GM18517 (cell line): ENCODE measurements at regions not wholly inside any gene's neighbourhood (a gene's known extent, or its start where the extent isn't known, plus 50 kb on each side); places are given as distances from the start of the nearest gene placed in this dataset.

Experiments
- ATAC-seq: cut with Tn5 transposase; IDR thresholded peaks from one replicate; pipeline ENCODE4 v1.9.1; 2021; ENCODE audit warnings: mild to moderate bottlenecking, moderate library complexity; ENCODE audit not compliant: unreplicated experiment

- no peak for ATAC-seq
Measured at GRCh38 chr20:52746190-52746589, 226.0 kb upstream of the TSHZ2 start.

DNA sequence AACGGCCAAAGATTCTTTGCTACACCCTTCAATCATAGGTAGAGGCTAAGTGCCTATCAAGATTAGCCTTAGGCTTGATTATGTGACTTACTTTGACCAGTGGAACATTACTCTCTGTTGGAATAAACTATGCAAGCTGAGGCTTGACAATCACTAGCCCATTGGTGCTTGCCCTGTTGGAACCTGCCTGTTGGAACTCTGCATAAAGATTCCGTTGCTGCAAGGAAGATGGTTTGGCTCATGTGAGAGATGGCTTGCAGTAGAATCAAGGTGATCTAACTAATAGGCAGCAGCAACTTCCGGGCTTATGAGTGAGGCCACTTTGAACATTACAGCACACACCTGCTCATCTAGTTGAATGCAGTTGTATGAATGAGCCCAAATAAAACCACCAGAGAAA is 227.7 kb upstream of the TSHZ2 start:
- ATAC-seq: no peak

- ATAC-seq: no peak
Measured at GRCh38 chr20:52738081-52738480, 234.1 kb upstream of the TSHZ2 start.

DNA sequence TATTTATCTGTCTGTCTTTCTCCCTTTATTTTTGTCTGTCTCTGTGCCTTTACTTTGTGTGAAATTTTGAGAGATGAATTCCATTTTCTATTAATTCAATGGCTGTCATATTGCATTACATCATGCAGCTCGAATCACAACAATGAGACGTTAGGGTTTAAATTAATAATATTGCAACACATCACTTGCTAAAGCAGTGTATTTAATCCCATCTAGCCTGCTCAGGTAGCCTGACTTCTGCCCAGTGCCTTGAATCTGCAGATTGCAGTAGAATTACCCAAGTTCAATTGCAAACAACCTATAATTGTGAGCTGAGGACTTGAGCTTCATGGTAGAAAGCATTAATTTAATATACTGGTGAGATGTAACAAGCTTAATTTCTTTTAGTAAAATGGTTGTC is 235.7 kb upstream of the TSHZ2 start:
- ATAC-seq: no peak

DNA sequence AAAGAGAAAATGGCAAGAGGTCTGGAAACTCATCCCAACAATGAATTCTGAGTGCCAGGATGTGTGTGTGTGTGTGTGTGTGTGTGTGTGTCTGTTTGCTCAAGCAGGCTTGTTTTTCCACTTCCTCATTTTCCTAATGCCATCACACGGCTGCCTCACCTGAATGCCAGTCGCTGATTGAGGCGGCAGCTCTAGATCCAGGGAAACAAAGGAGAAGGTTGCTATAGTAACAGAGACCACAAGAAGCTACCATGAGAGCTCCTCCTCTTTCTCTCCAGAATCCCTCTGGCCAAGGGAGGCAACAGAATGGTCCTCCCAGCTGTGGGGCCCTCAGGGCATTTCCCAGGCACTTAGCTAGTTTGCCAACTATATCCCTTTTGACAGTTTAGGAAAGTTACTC is 241.1 kb upstream of the TSHZ2 start:
- no peak for ATAC-seq

- ATAC-seq: no peak
Measured at GRCh38 chr20:52727740-52728456, 244.3 kb upstream of the TSHZ2 start.

DNA sequence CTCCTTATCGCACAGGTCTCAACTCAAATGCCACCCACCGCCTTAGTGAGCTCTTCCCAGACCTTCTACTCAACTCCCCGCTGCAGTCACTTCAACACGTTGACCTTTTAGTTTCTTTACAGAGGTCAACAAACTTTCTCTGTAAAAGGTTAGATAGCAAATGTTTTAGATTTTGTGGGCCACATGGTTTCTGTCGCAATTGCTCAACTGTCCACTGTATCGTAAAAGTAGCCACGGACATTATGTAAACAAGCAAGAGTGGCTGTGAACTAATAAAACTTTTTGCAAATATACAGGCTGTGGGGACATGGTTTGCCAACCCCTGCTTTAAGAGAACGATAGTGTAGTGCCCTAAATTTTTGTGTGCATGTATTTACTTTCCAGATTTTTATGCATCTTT is 247.6 kb upstream of the TSHZ2 start:
- no peak for ATAC-seq

DNA sequence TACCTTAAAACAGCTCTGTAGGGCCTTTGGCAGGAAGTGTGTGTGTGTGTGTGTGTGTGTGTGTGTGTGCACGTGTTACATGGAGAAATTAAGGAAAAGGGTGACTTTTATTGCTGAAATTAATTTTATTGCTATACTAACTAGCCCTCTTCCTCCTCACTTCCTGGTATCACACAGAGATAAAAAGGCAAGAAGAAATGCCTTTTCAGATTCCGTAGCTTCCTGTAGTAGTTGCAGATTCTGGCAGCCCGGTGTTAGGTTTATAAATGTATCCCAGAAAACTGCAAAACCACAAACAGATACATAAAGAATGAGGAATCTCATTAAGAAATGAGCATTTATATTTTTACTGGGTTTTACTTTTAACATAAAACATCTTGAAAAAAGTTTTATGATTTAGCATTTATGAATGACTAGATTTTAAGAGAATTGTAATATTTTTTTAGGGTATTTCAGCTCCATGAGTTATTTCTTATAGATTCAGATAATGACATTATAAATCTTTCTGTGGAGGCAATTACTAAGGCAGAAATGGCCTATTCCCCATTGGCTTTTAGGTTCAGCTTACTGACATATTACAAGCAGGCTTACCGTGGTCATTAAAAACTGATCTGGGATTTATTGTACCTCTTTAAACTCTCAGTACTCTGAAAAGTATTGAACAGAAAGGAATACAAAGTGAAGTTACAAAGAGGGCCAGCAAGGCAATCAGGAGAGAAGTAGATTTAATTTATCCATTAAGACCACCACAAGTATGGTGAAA is 249.1 kb upstream of the TSHZ2 start:
- no peak for ATAC-seq

DNA sequence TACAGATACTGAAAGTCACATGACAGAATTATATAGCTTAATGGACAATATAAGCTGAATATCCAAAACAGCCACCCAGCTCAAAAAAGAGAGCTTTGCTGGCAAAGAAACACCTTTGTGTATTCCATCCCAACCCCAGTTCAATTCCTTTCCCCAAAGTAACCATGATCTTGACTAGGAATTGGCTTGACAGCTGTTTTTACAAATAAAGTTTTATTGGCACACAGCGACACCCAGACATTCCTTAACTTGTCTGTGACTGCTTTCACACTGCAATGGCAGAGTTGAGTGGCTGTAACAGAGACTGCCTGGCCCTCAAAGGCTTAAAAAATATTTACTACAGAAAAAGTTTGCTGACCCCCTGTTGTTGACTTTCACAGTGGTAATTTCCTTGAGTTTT is 264.0 kb upstream of the TSHZ2 start:
- no peak for ATAC-seq

- no peak for ATAC-seq
Measured at GRCh38 chr20:52704553-52704952, 267.6 kb upstream of the TSHZ2 start.

GRCh38 chr20:52688345-52688744 is 283.8 kb upstream of the TSHZ2 start:
- ATAC-seq: no peak

DNA sequence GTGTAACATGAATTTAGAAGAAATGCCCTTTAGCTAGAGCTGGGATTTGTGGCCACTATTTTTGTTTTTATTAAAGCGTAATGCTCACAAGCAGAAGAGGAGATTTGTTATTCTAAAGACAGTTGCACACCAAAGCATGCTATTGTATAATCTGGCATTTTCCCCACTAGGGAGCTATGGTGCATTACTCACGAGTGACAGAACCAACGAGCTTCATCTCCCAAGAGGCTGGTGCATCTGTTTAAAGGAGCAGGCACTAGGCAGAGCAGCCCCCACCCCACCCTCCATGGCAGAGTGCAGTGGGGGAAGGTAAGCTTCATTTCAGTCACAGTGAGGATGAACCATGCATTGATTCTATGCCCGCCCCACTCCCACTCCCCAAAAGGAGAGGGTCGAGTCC is 287.3 kb upstream of the TSHZ2 start:
- no peak for ATAC-seq

DNA sequence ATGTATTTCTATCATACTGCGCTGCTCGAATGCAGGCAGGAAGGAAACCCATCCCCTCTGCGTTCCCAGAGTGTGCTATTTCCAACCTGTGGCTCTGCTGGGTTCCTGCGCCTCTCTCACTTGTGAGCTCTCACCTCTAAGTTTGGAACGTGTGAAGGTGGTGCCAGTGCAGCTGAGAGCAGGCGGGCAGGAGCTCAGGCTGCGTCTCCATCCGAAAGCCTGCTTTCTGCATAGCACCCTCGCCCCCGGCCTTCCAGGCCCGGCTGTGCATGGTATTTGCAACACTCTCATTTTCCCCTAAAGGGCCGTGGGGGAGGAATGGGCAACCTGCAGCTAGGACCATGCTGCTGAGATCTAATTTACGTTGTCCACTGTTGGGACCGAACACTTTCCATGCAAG is 288.0 kb upstream of the TSHZ2 start:
- ATAC-seq: no peak

DNA sequence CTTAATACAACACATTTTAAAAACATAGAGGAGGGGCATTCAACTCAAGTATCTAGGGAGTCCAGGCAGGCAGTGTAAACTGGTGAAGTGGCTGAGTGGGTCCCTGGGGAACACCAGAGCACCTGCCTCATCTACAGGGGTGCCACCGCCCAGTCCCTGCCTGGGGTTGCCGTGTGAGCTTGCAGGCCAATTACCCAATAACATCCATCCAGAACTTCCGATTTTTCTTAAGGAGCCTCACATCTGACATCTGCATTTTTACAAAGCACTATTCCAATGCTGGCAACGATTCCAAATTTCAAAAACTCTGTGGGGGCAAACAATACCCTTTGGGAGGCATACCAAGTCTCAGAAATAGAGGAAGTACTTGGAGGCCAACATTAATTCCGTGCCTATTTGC is 288.4 kb upstream of the TSHZ2 start:
- ATAC-seq: no peak

GRCh38 chr20:52682237-52682636 is 289.9 kb upstream of the TSHZ2 start:
- ATAC-seq: no peak

DNA sequence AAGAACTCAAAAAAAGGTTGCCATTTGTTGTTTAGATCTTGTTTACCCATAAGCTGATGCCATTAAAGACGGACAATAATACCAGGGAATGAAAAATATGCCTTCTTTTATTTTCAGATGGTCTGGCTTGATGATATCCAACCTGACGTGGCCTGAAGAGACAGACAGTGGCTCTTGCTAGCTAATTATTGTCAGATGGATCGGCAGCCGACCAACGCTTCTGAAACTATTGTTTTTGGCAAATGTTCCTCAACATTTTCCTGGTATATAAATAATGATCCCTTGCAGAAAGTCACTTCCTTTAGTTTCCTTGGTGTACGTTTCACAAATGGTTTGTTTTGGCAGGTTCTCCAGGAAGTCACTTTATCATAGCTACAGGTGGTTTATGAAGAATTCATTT is 290.9 kb upstream of the TSHZ2 start:
- no peak for ATAC-seq

GRCh38 chr20:52677216-52677615 is 294.9 kb upstream of the TSHZ2 start:
- ATAC-seq: no peak

DNA sequence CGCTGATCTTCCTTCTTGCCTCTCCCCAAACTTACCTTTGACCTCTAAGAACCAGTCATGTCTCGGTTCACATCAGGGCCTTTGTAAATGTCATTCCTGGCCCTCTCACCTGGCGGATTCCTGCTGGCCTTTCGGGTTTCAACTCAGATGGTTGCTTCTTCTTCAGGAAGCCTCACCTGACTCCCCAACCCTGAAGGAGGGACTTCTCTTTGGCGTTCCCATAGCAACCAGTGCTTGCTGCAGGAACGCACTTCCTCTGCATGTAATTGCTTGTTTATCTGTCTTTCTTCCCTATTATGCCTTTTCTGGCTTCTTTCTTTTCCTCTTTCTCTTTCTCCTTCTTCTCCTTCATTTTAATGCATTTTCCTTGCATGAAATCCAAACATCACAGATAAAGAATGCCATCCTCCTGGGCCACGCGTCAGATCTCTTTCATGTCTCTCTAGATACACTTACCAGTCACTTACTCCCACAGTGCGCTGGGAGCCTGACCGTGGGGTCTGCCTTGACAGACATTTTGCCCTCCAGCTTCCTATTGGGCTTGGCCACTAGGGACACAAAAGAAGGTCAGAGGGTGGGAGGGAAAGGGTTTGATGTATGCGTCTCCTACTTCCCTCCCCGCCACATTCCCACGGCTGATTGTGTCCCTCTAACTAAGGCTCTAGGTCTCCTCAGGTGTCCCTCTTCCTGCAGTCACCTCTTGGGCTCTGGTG is 295.7 kb upstream of the TSHZ2 start:
- no peak for ATAC-seq

DNA sequence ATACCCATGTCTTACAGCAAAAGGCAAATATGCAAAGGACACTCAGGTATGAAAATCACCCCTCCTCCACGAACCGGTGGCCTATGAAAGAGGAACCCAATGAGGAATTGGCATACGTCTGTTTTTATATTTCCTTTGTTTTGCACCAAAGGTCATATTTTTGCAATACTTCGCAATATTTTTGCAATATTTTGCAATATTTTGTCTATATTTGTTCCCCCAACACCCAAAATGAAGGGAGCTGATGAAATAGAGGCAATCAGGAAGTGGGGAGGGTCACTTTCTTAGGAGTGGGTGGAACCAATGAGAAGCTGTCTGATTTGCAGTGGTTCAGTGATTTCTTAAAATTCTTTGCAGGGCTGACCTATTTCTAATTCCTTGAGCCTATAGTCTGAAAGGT is 296.8 kb upstream of the TSHZ2 start:
- ATAC-seq: no peak

DNA sequence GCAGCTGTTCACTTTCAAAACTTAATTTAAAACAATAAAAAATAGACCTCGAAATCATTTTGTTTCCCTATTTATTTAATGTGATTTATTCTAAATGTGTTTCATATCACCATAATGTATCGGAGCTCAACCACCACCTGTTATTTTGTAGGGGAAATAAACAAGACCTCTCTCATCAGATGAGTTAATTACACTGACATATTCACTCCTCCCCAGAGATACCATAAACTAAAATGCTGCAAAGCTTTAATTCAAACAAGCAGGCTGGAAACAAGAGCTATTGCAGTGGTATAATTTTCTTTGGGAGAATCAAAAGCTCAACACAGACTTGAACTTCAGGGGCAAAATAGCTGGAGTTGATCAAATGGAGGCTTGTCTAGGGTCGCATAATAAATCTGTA is 303.5 kb upstream of the TSHZ2 start:
- no peak for ATAC-seq

- no peak for ATAC-seq
Measured at GRCh38 chr20:52667358-52667757, 304.8 kb upstream of the TSHZ2 start.

GRCh38 chr20:52665441-52665840 is 306.7 kb upstream of the TSHZ2 start:
- ATAC-seq: no peak
